HCT116 (cell line): ENCODE measurements at regions not wholly inside any gene's neighbourhood (a gene's known extent, or its start where the extent isn't known, plus 50 kb on each side); places are given as distances from the start of the nearest gene placed in this dataset.

Experiments used
- ATAC-seq: fragments of 200-7000 bp; cut with Tn5 transposase; 2 replicates; pipeline ENCODE4 v1.9.1; 2020; ENCODE audit warnings: mild to moderate bottlenecking, moderate library complexity
- BruUV-seq: library from RNA; stranded (reverse); fragments of 400-500 nt; replicated peaks from 2 replicates; lab custom pipeline; 2021; lab: Mats Ljungman, UMichigan
- CTCF ChIA-PET: fragments of 300-600 bp; sonication (Branson Sonifier 250); formaldehyde crosslinking; loops from one replicate; lab custom pipeline; 2021; ENCODE audit warnings: antibody characterized with exemption; lab: Charles Lee
- POLR2A ChIA-PET: fragments of 300-600, 350-600 bp; sonication (Branson Sonifier 250); formaldehyde crosslinking; loops from one replicate; lab custom pipeline; 2021; ENCODE audit warnings: antibody characterized with exemption; lab: Charles Lee
- RAD21 ChIA-PET, 2 experiments: fragments of 300-600 bp; sonication (Branson Sonifier 250); formaldehyde crosslinking; loops; one replicate each; lab custom pipeline; 2023; ENCODE audit warnings: low total read pairs in 2 of 2; ENCODE audit not compliant: uncharacterized antibody in 2 of 2, unreplicated experiment in 2 of 2, low non-redundant PET in 1 of 2; lab: Charles Lee
- DNase-seq: peaks from one replicate; pipeline ENCODE4 v3.0.0-alpha.2; 2010; ENCODE audit warnings: low read depth, low spot score
- H2AFZ ChIP-seq: fragments of 200-600 bp; shearing (Covaris generic), sonication (generic); 2 replicates; pipeline ENCODE4 v1.6.1; 2017; ENCODE audit warnings: low read depth, mixed run types, mixed read lengths, antibody characterized with exemption, low read length; ENCODE audit not compliant: poor library complexity, severe bottlenecking
- H3K27ac ChIP-seq: 2 replicates; pipeline ENCODE4 v1.5.1; 2012; ENCODE audit warnings: low read depth, low read length
- H3K27me3 ChIP-seq: fragments of 200-600 bp; sonication (generic); 2 replicates; pipeline ENCODE4 v1.6.1; 2016; ENCODE audit warnings: mixed run types, low read length, mixed read lengths; ENCODE audit not compliant: insufficient read depth
- H3K36me3 ChIP-seq, 2 experiments: fragments of 200-500 bp in 1 of 2; fragments of 200-600 bp in 1 of 2; sonication (Bioruptor generic) in 1 of 2; sonication (generic) in 1 of 2; 2 replicates each; pipeline versions ENCODE4 v1.5.1 to v1.6.1; 2014 to 2016; ENCODE audit warnings: low read length in 2 of 2, inconsistent platforms in 1 of 2, mixed read lengths in 1 of 2, mixed run types in 1 of 2; ENCODE audit not compliant: insufficient read depth in 2 of 2, control insufficient read depth in 1 of 2
- H3K4me1 ChIP-seq, 2 experiments: fragments of 200-600 bp in 1 of 2; sonication (generic) in 1 of 2; 2 replicates each; pipeline versions ENCODE4 v1.5.1 to v1.6.1; 2012 to 2017; ENCODE audit warnings: low read length in 2 of 2, inconsistent platforms in 1 of 2, mild to moderate bottlenecking in 1 of 2, mixed read lengths in 1 of 2, mixed run types in 1 of 2, moderate library complexity in 1 of 2; ENCODE audit not compliant: insufficient read depth in 2 of 2, control insufficient read depth in 1 of 2
- H3K4me2 ChIP-seq: fragments of 200-600 bp; sonication (generic); 2 replicates; pipeline ENCODE4 v1.6.1; 2017; ENCODE audit warnings: mixed run types, low read length, mixed read lengths
- H3K4me3 ChIP-seq, 2 experiments: fragments of 200-600 bp in 1 of 2; sonication (generic) in 1 of 2; replicated peaks in 1 of 2; 2 replicates each; pipeline ENCODE4 v1.5.1; 2011 to 2016; ENCODE audit warnings: low read length in 2 of 2, control low read depth in 1 of 2, low read depth in 1 of 2, mild to moderate bottlenecking in 1 of 2, mixed read lengths in 1 of 2, mixed run types in 1 of 2
- H3K79me2 ChIP-seq: fragments of 200-600 bp; sonication (generic); 2 replicates; pipeline ENCODE4 v1.6.1; 2017; ENCODE audit warnings: mild to moderate bottlenecking, mixed run types, low read length, moderate library complexity, mixed read lengths; ENCODE audit not compliant: insufficient read depth
- H3K9ac ChIP-seq: fragments of 200-600 bp; sonication (generic); 2 replicates; pipeline ENCODE4 v1.6.1; 2016; ENCODE audit warnings: low read length, mixed read lengths
- H3K9me2 ChIP-seq: fragments of 200-600 bp; sonication (generic), shearing (Covaris generic); 2 replicates; pipeline ENCODE4 v1.6.1; 2017; ENCODE audit warnings: mixed run types, mild to moderate bottlenecking, moderate library complexity; ENCODE audit not compliant: insufficient read depth
- H3K9me3 ChIP-seq, 2 experiments: fragments of 200-500 bp in 1 of 2; fragments of 200-600 bp in 1 of 2; sonication (Bioruptor generic) in 1 of 2; sonication (generic) in 1 of 2; 2 replicates each; pipeline ENCODE4 v1.6.1; 2014 to 2017; ENCODE audit warnings: low read length in 2 of 2, mixed read lengths in 2 of 2, inconsistent platforms in 1 of 2, low read depth in 1 of 2, mild to moderate bottlenecking in 1 of 2, mixed run types in 1 of 2, moderate library complexity in 1 of 2; ENCODE audit not compliant: control insufficient read depth in 1 of 2, insufficient read depth in 1 of 2
- H4K20me1 ChIP-seq: fragments of 200-600 bp; sonication (generic), shearing (Covaris generic); 2 replicates; pipeline ENCODE4 v1.6.1; 2017; ENCODE audit warnings: mixed run types, mild to moderate bottlenecking, moderate library complexity; ENCODE audit not compliant: insufficient read depth
- ATF3 ChIP-seq: IDR thresholded peaks from 2 replicates; pipeline ENCODE4 v1.6.1; 2012
- CBX3 ChIP-seq: IDR thresholded peaks from 2 replicates; pipeline ENCODE4 v1.6.1; 2012; ENCODE audit warnings: low read depth
- CEBPB ChIP-seq: IDR thresholded peaks from 2 replicates; pipeline ENCODE4 v1.6.1; 2012; ENCODE audit warnings: low read depth
- CTCF ChIP-seq, 3 experiments: fragments of 200-600 bp in 1 of 3; sonication (generic) in 1 of 3; IDR thresholded peaks in 2 of 3; conservative IDR thresholded peaks in 1 of 3; 2 replicates each; pipeline ENCODE4 v1.5.1; 2012 to 2017; ENCODE audit warnings: low read depth in 2 of 3, low read length in 2 of 3, antibody characterized with exemption in 1 of 3, borderline replicate concordance in 1 of 3, control low read depth in 1 of 3, mild to moderate bottlenecking in 1 of 3, mixed read lengths in 1 of 3, mixed run types in 1 of 3, moderate library complexity in 1 of 3; ENCODE audit not compliant: insufficient read depth in 1 of 3
- EGR1 ChIP-seq: IDR thresholded peaks from 2 replicates; pipeline ENCODE4 v1.6.1; 2012; ENCODE audit warnings: low read depth
- EZH2 ChIP-seq: fragments of 200-600 bp; sonication (generic); IDR thresholded peaks from 2 replicates; pipeline ENCODE4 v1.6.1; 2017; ENCODE audit warnings: antibody characterized with exemption, mixed run types
- EZH2phosphoT487 ChIP-seq: fragments of 200-600 bp; IDR thresholded peaks from 2 replicates; pipeline ENCODE4 v1.6.1; 2018; ENCODE audit warnings: antibody characterized with exemption, borderline replicate concordance
- MAX ChIP-seq: IDR thresholded peaks from 2 replicates; pipeline ENCODE4 v1.6.1; 2012
- POLR2A ChIP-seq: IDR thresholded peaks from 2 replicates; pipeline ENCODE4 v1.7.0; 2011; ENCODE audit warnings: borderline replicate concordance; ENCODE audit not compliant: insufficient read depth, insufficient read length; ENCODE audit errors: extremely low read depth
- POLR2AphosphoS5 ChIP-seq: IDR thresholded peaks from 2 replicates; pipeline ENCODE4 v1.6.1; 2011; ENCODE audit warnings: mild to moderate bottlenecking, low read depth, low read length, moderate library complexity
- RAD21 ChIP-seq: IDR thresholded peaks from 2 replicates; pipeline ENCODE4 v1.6.1; 2012; ENCODE audit warnings: low read depth, mild to moderate bottlenecking
- SIN3A ChIP-seq: IDR thresholded peaks from 2 replicates; pipeline ENCODE4 v1.6.1; 2012; ENCODE audit warnings: low read depth
- TCF7L2 ChIP-seq: IDR thresholded peaks from 2 replicates; pipeline ENCODE4 v1.7.0; 2011; ENCODE audit warnings: borderline replicate concordance, inconsistent platforms; ENCODE audit not compliant: insufficient read depth, insufficient read length; ENCODE audit errors: extremely low read depth
- YY1 ChIP-seq: IDR thresholded peaks from 2 replicates; pipeline ENCODE4 v1.6.1; 2011; ENCODE audit warnings: low read length, low read depth, moderate library complexity, mild to moderate bottlenecking; ENCODE audit not compliant: insufficient replicate concordance; ENCODE audit errors: extremely low read depth
- ZBTB33 ChIP-seq: IDR thresholded peaks from 2 replicates; pipeline ENCODE4 v1.6.1; 2011; ENCODE audit warnings: mild to moderate bottlenecking, low read length, moderate library complexity; ENCODE audit not compliant: insufficient replicate concordance; ENCODE audit errors: extremely low read depth
- ZFX ChIP-seq: fragments of 450-650 bp; IDR thresholded peaks from 2 replicates; pipeline ENCODE4 v1.6.1; 2017
- ZNF274 ChIP-seq: fragments of 200-500 bp; sonication (Bioruptor generic); IDR thresholded peaks from 2 replicates; pipeline ENCODE4 v1.6.1; 2014; ENCODE audit warnings: mild to moderate bottlenecking, low read depth, low read length, inconsistent platforms
- intact Hi-C: fragments of 100-400 bp; cut with micrococcal nuclease; formaldehyde crosslinking; loops from 2 replicates; pipeline ENCODE4 v1.10.0; 2022

GRCh38 chr10:21298701-21299100 lies 226.8 kb downstream of the SKIDA1 start:
- intact Hi-C loops, result no loop called here
- ChIA-PET POLR2A (no interaction called here), RAD21 (no interaction called here), CTCF (no interaction called here)
- H3K36me3 ChIP-seq, result no peaks in the 10 kb centered on the region
- H3K27me3 ChIP-seq, result no peaks in the 10 kb centered on the region
- H3K4me3 ChIP-seq, result no peak overlapping the region
- H2AFZ ChIP-seq, result peak overlapping the region; percentile 22
- no peak for DNase-seq
- H3K27ac ChIP-seq, result no peak overlapping the region
- TF ChIP-seq CEBPB (no peak), TCF7L2 (no peak), POLR2AphosphoS5 (no peak)
- ATAC-seq, result no peak
- no TSS peak for BruUV-seq
- no peaks in the 10 kb centered on the region for H4K20me1 ChIP-seq
- no peak overlapping the region for H3K4me2 ChIP-seq
- peaks cover 13 to 16% of the 10 kb centered on the region in 2 experiments for H3K4me1 ChIP-seq
- no peaks in the 10 kb centered on the region for H3K79me2 ChIP-seq
- H3K9ac ChIP-seq, result no peak overlapping the region
- no peaks in the 10 kb centered on the region for H3K9me3 ChIP-seq
- no peaks in the 10 kb centered on the region for H3K9me2 ChIP-seq

GRCh38 chr10:21297603-21298383 lies 227.7 kb downstream of the SKIDA1 start:
- no peak overlapping the region for H2AFZ ChIP-seq
- ChIA-PET CTCF (no interaction called here), RAD21 (no interaction called here), POLR2A (no interaction called here)
- no peak for DNase-seq
- BruUV-seq, result no TSS peak
- H3K4me2 ChIP-seq, result no peak overlapping the region
- H3K79me2 ChIP-seq, result no peaks in the 10 kb centered on the region
- no peaks in the 10 kb centered on the region for H3K27me3 ChIP-seq
- no peaks in the 10 kb centered on the region for H3K36me3 ChIP-seq
- H3K9ac ChIP-seq, result no peak overlapping the region
- intact Hi-C loops, result no loop called here
- H4K20me1 ChIP-seq, result no peaks in the 10 kb centered on the region
- H3K9me3 ChIP-seq, result no peaks in the 10 kb centered on the region
- no peak overlapping the region for H3K4me3 ChIP-seq
- peaks cover 21 to 23% of the 10 kb centered on the region in 2 experiments for H3K4me1 ChIP-seq
- H3K9me2 ChIP-seq, result no peaks in the 10 kb centered on the region
- H3K27ac ChIP-seq, result no peak overlapping the region
- ATAC-seq, result no peak
- TF ChIP-seq CBX3 (no peak), EZH2 (no peak), MAX (no peak), RAD21 (no peak), EGR1 (no peak), ZFX (no peak), ATF3 (no peak), SIN3A (no peak), POLR2A (no peak), ZBTB33 (no peak), CTCF (IDR thresholded peaks at IDR 0.05 in 2 of 3, conservative IDR thresholded peaks at IDR 0.05 in 1 of 3; ENCODE audit: borderline replicate concordance in 1 of 3, insufficient read depth in 1 of 3, low read depth in 2 of 3, low read length in 2 of 3) (no peak), YY1 (no peak), ZNF274 (no peak), EZH2phosphoT487 (no peak)
